Liver (tissue), 8 donors: ENCODE measurements at regions not wholly inside any gene's neighbourhood (a gene's known extent, or its start where the extent isn't known, plus 50 kb on each side); places are given as distances from the start of the nearest gene placed in this dataset.

Experiments
- DNase-seq: peaks from one replicate; pipeline ENCODE4 v3.0.0-alpha.2; 2017; ENCODE audit warnings: low spot score
- H3K27ac ChIP-seq, 2 donors: one replicate each; pipeline ENCODE4 v1.7.0; 2013; ENCODE audit warnings: inconsistent platforms in 2 of 2, low read length in 2 of 2, control low read depth in 1 of 2, low read depth in 1 of 2, mild to moderate bottlenecking in 1 of 2
- H3K27me3 ChIP-seq, 4 donors: one replicate each; pipeline versions ENCODE4 v1.6.1 to v1.7.0; 2013; ENCODE audit warnings: low read length in 3 of 4, inconsistent platforms in 1 of 4, mild to moderate bottlenecking in 1 of 4, moderate library complexity in 1 of 4; ENCODE audit not compliant: control insufficient read depth in 4 of 4, insufficient read depth in 4 of 4
- H3K36me3 ChIP-seq, 4 donors: one replicate each; pipeline versions ENCODE4 v1.6.1 to v1.7.0; 2013; ENCODE audit warnings: low read length in 3 of 4, mild to moderate bottlenecking in 3 of 4, low read depth in 1 of 4, moderate library complexity in 1 of 4; ENCODE audit not compliant: control insufficient read depth in 4 of 4, insufficient read depth in 3 of 4
- H3K4me1 ChIP-seq, 4 donors: one replicate each; pipeline versions ENCODE4 v1.6.1 to v1.7.0; 2013; ENCODE audit warnings: low read length in 3 of 4, mild to moderate bottlenecking in 3 of 4, moderate library complexity in 1 of 4; ENCODE audit not compliant: control insufficient read depth in 4 of 4, insufficient read depth in 4 of 4
- H3K4me3 ChIP-seq, 3 donors: one replicate each; pipeline versions ENCODE4 v1.6.1 to v1.7.0; 2013; ENCODE audit warnings: low read length in 3 of 3, control low read depth in 1 of 3, low read depth in 1 of 3, mild to moderate bottlenecking in 1 of 3
- H3K9ac ChIP-seq, 2 donors: one replicate each; pipeline ENCODE4 v1.7.0; 2013; ENCODE audit warnings: low read length in 2 of 2, mild to moderate bottlenecking in 2 of 2, moderate library complexity in 2 of 2, control low read depth in 1 of 2, low read depth in 1 of 2
- H3K9me3 ChIP-seq, 4 donors: one replicate each; pipeline versions ENCODE4 v1.6.1 to v1.7.0; 2013; ENCODE audit warnings: low read length in 3 of 4; ENCODE audit not compliant: control insufficient read depth in 4 of 4
- EGR1 ChIP-seq, 2 donors: IDR thresholded peaks; 2 replicates each; pipeline ENCODE4 v1.6.1; 2016 to 2018; ENCODE audit warnings: antibody characterized with exemption in 2 of 2, low read depth in 2 of 2
- FOXA1 ChIP-seq: IDR thresholded peaks from 2 replicates; pipeline ENCODE4 v1.6.1; 2016; ENCODE audit warnings: antibody characterized with exemption
- FOXA2 ChIP-seq: IDR thresholded peaks from 2 replicates; pipeline ENCODE4 v1.6.1; 2016; ENCODE audit warnings: antibody characterized with exemption
- GABPA ChIP-seq, 2 donors: IDR thresholded peaks in 1 of 2; conservative IDR thresholded peaks in 1 of 2; 2 replicates each; pipeline ENCODE4 v1.6.1; 2016; ENCODE audit warnings: antibody characterized with exemption in 2 of 2, mild to moderate bottlenecking in 1 of 2, moderate library complexity in 1 of 2
- HNF4A ChIP-seq, 2 donors: conservative IDR thresholded peaks; 2 replicates each; pipeline ENCODE4 v1.6.1; 2016; ENCODE audit warnings: antibody characterized with exemption in 2 of 2, mild to moderate bottlenecking in 2 of 2
- HNF4G ChIP-seq: IDR thresholded peaks from 2 replicates; pipeline ENCODE4 v1.6.1; 2016; ENCODE audit warnings: antibody characterized with exemption
- JUND ChIP-seq, 2 donors: IDR thresholded peaks; 2 replicates each; pipeline ENCODE4 v1.6.1; 2016; ENCODE audit warnings: antibody characterized with exemption in 2 of 2
- NR2F2 ChIP-seq: IDR thresholded peaks from 2 replicates; pipeline ENCODE4 v1.6.1; 2016; ENCODE audit warnings: antibody characterized with exemption
- RAD21 ChIP-seq, 2 donors: IDR thresholded peaks; 2 replicates each; pipeline ENCODE4 v1.6.1; 2016; ENCODE audit warnings: antibody characterized with exemption in 2 of 2, mild to moderate bottlenecking in 2 of 2
- RXRA ChIP-seq, 2 donors: IDR thresholded peaks; 2 replicates each; pipeline ENCODE4 v1.6.1; 2017 to 2018; ENCODE audit warnings: antibody characterized with exemption in 2 of 2, mild to moderate bottlenecking in 1 of 2
- SP1 ChIP-seq: IDR thresholded peaks from 2 replicates; pipeline ENCODE4 v1.6.1; 2018; ENCODE audit warnings: antibody characterized with exemption, mild to moderate bottlenecking
- TAF1 ChIP-seq: conservative IDR thresholded peaks from 2 replicates; pipeline ENCODE4 v1.6.1; 2016; ENCODE audit warnings: antibody characterized with exemption, mild to moderate bottlenecking
- YY1 ChIP-seq: IDR thresholded peaks from 2 replicates; pipeline ENCODE4 v1.6.1; 2016; ENCODE audit warnings: antibody characterized with exemption, mild to moderate bottlenecking
- WGBS: extraction: QIAGEN DNeasy Blood & Tissue Kit; methylation state at CpG from one replicate; pipeline ENCODE4 v1.1.7; 2013; 5-methylcytosine and 5-hydroxymethylcytosine counted together
- TF ChIP-seq, protein P1 (sequence below): IDR thresholded peaks from 2 replicates; pipeline ENCODE4 v1.6.1; 2016; ENCODE audit warnings: antibody characterized with exemption
- TF ChIP-seq, protein P2 (sequence below): fragments of 150-350 bp; IDR thresholded peaks from 2 replicates; pipeline ENCODE4 v1.5.1; 2017; ENCODE audit warnings: improper control_type of control experiment, low read depth, low read length; ENCODE audit not compliant: missing input control
- TF ChIP-seq, protein P3 (sequence below): IDR thresholded peaks from 2 replicates; pipeline ENCODE4 v1.6.1; 2016; ENCODE audit warnings: antibody characterized with exemption
- TF ChIP-seq, protein P4 (sequence below): IDR thresholded peaks from 2 replicates; pipeline ENCODE4 v1.6.1; 2016; ENCODE audit warnings: antibody characterized with exemption
- TF ChIP-seq, protein P5 (sequence below): IDR thresholded peaks from 2 replicates; pipeline ENCODE4 v1.6.1; 2016; ENCODE audit warnings: antibody characterized with exemption, mild to moderate bottlenecking
- donor health status: healthy.
- donor health status: healthy.
- donor health status: healthy.
- donor health status: healthy.
- donor health status: healthy.

DNA sequence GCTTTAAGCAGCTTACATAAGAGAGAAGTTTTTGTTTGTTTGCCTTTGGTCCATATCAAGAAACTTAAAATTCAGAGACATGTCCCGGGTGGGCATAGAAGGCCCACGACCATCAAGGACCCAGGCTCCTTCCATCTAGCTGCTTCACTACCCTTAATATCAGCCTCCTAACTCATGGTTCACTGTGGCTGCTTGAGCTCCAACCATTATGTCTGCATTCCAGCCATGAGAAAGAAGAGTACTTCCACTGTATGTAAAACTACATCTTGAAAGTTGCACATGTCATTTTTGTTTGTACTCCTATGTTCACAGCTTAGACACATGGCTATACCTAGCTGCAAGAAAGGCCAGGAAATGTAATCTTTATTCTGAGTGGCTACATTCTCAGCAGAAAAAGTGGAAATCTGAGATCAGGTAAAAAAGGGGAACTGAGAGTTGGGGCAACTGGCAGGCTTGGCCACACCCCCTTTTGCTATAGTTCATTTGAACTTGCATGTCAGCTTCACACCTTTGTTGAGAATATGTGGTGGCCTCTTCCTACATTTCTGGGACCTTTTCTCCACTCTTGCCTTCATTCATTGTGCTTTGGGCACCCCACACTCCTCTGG, 81.3 kb upstream of the TP53I11 start:
- DNase-seq, result no peak
- no peaks in the 10 kb centered on the region for H3K4me1 ChIP-seq
- WGBS, result 91% methylated on average over 2 of the region's 2 CpGs
- no peak overlapping the region for H3K27ac ChIP-seq
- TF ChIP-seq FOXA1 (no peak), YY1 (no peak), FOXA2 (no peak), RAD21 (IDR thresholded peaks at IDR 0.05) (no peak), HNF4G (no peak), TAF1 (no peak), HNF4A (conservative IDR thresholded peaks at IDR 0.05) (no peak), SP1 (no peak), JUND (IDR thresholded peaks at IDR 0.05) (no peak), EGR1 (IDR thresholded peaks at IDR 0.05; ENCODE audit: low read depth in 2 of 2) (no peak), RXRA (IDR thresholded peaks at IDR 0.05) (no peak), GABPA (IDR thresholded peaks at IDR 0.05 in 1 of 2, conservative IDR thresholded peaks at IDR 0.05 in 1 of 2) (no peak), NR2F2 (no peak)
- TF ChIP-seq, protein P1, sequence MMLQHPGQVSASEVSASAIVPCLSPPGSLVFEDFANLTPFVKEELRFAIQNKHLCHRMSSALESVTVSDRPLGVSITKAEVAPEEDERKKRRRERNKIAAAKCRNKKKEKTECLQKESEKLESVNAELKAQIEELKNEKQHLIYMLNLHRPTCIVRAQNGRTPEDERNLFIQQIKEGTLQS, result no peak
- TF ChIP-seq, protein P2, sequence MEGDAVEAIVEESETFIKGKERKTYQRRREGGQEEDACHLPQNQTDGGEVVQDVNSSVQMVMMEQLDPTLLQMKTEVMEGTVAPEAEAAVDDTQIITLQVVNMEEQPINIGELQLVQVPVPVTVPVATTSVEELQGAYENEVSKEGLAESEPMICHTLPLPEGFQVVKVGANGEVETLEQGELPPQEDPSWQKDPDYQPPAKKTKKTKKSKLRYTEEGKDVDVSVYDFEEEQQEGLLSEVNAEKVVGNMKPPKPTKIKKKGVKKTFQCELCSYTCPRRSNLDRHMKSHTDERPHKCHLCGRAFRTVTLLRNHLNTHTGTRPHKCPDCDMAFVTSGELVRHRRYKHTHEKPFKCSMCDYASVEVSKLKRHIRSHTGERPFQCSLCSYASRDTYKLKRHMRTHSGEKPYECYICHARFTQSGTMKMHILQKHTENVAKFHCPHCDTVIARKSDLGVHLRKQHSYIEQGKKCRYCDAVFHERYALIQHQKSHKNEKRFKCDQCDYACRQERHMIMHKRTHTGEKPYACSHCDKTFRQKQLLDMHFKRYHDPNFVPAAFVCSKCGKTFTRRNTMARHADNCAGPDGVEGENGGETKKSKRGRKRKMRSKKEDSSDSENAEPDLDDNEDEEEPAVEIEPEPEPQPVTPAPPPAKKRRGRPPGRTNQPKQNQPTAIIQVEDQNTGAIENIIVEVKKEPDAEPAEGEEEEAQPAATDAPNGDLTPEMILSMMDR, result no peak
- TF ChIP-seq, protein P3, sequence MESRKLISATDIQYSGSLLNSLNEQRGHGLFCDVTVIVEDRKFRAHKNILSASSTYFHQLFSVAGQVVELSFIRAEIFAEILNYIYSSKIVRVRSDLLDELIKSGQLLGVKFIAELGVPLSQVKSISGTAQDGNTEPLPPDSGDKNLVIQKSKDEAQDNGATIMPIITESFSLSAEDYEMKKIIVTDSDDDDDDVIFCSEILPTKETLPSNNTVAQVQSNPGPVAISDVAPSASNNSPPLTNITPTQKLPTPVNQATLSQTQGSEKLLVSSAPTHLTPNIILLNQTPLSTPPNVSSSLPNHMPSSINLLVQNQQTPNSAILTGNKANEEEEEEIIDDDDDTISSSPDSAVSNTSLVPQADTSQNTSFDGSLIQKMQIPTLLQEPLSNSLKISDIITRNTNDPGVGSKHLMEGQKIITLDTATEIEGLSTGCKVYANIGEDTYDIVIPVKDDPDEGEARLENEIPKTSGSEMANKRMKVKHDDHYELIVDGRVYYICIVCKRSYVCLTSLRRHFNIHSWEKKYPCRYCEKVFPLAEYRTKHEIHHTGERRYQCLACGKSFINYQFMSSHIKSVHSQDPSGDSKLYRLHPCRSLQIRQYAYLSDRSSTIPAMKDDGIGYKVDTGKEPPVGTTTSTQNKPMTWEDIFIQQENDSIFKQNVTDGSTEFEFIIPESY, result no peak
- TF ChIP-seq, protein P4, sequence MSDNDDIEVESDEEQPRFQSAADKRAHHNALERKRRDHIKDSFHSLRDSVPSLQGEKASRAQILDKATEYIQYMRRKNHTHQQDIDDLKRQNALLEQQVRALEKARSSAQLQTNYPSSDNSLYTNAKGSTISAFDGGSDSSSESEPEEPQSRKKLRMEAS, result no peak
- TF ChIP-seq, protein P5, sequence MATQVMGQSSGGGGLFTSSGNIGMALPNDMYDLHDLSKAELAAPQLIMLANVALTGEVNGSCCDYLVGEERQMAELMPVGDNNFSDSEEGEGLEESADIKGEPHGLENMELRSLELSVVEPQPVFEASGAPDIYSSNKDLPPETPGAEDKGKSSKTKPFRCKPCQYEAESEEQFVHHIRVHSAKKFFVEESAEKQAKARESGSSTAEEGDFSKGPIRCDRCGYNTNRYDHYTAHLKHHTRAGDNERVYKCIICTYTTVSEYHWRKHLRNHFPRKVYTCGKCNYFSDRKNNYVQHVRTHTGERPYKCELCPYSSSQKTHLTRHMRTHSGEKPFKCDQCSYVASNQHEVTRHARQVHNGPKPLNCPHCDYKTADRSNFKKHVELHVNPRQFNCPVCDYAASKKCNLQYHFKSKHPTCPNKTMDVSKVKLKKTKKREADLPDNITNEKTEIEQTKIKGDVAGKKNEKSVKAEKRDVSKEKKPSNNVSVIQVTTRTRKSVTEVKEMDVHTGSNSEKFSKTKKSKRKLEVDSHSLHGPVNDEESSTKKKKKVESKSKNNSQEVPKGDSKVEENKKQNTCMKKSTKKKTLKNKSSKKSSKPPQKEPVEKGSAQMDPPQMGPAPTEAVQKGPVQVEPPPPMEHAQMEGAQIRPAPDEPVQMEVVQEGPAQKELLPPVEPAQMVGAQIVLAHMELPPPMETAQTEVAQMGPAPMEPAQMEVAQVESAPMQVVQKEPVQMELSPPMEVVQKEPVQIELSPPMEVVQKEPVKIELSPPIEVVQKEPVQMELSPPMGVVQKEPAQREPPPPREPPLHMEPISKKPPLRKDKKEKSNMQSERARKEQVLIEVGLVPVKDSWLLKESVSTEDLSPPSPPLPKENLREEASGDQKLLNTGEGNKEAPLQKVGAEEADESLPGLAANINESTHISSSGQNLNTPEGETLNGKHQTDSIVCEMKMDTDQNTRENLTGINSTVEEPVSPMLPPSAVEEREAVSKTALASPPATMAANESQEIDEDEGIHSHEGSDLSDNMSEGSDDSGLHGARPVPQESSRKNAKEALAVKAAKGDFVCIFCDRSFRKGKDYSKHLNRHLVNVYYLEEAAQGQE, result no peak
- no peaks in the 10 kb centered on the region for H3K36me3 ChIP-seq
- no peaks in the 10 kb centered on the region for H3K9me3 ChIP-seq
- no peak overlapping the region for H3K9ac ChIP-seq
- no peak overlapping the region for H3K4me3 ChIP-seq
- no peaks in the 10 kb centered on the region for H3K27me3 ChIP-seq
